A673 (cell line): ENCODE measurements at regions not wholly inside any gene's neighbourhood (a gene's known extent, or its start where the extent isn't known, plus 50 kb on each side); places are given as distances from the start of the nearest gene placed in this dataset.
"Not testable (repeated sequence)": the region's sequence is repeated elsewhere in the genome, so short reads cannot be mapped to it uniquely, and the experiment has no call there.

Source experiments
- BruUV-seq: library from RNA; stranded (reverse); fragments of 400-500 nt; replicated peaks from 2 replicates; lab custom pipeline; 2021; lab: Mats Ljungman, UMichigan
- CTCF ChIA-PET: fragments of 300-600 bp; sonication (Branson Sonifier 250); formaldehyde crosslinking; loops from one replicate; lab custom pipeline; 2022; ENCODE audit warnings: antibody characterized with exemption; lab: Charles Lee
- POLR2A ChIA-PET: fragments of 300-600 bp; sonication (Branson Sonifier 250); formaldehyde crosslinking; loops from one replicate; lab custom pipeline; 2022; ENCODE audit warnings: antibody characterized with exemption; ENCODE audit not compliant: low non-redundant PET; lab: Charles Lee
- DNase-seq: peaks from one replicate; pipeline ENCODE4 v3.0.0-alpha.2; 2015; ENCODE audit warnings: low spot score
- H3K27ac ChIP-seq: fragments of 200-600 bp; sonication (generic); 2 replicates; pipeline ENCODE4 v1.5.1; 2016; ENCODE audit warnings: mixed run types, low read depth, mild to moderate bottlenecking, mixed read lengths, antibody characterized with exemption, low read length; ENCODE audit not compliant: poor library complexity, severe bottlenecking
- H3K27me3 ChIP-seq: fragments of 200-600 bp; sonication (generic); replicated peaks from 2 replicates; pipeline ENCODE4 v1.6.1; 2017; ENCODE audit warnings: mixed run types, low read depth, mild to moderate bottlenecking, mixed read lengths, antibody characterized with exemption, low read length; ENCODE audit not compliant: insufficient read depth, poor library complexity
- H3K36me3 ChIP-seq: fragments of 200-600 bp; sonication (generic); 2 replicates; pipeline ENCODE4 v1.6.1; 2016; ENCODE audit warnings: mixed run types, mild to moderate bottlenecking, mixed read lengths, antibody characterized with exemption, low read length; ENCODE audit not compliant: insufficient read depth, poor library complexity, severe bottlenecking
- H3K4me1 ChIP-seq: fragments of 200-600 bp; sonication (generic); 2 replicates; pipeline ENCODE4 v1.6.1; 2017; ENCODE audit warnings: mixed run types, mild to moderate bottlenecking, mixed read lengths, antibody characterized with exemption, low read length; ENCODE audit not compliant: insufficient read depth, poor library complexity, severe bottlenecking
- H3K4me3 ChIP-seq: fragments of 200-600 bp; sonication (generic); 2 replicates; pipeline ENCODE4 v1.5.1; 2016; ENCODE audit warnings: low read depth, mixed run types, mild to moderate bottlenecking, mixed read lengths, low read length; ENCODE audit not compliant: poor library complexity, severe bottlenecking
- H3K9me3 ChIP-seq: fragments of 200-600 bp; sonication (generic); 2 replicates; pipeline ENCODE4 v1.6.1; 2016; ENCODE audit warnings: mixed run types, low read depth, mild to moderate bottlenecking, mixed read lengths, antibody characterized with exemption, low read length; ENCODE audit not compliant: poor library complexity, severe bottlenecking
- intact Hi-C: fragments of 100-400 bp; cut with micrococcal nuclease; formaldehyde crosslinking; loops from one replicate; pipeline ENCODE4 v1.10.0; 2022; ENCODE audit not compliant: unreplicated experiment

- POLR2A ChIA-PET, CTCF ChIA-PET, DNase-seq, BruUV-seq, H3K9me3 ChIP-seq, H3K4me1 ChIP-seq, intact Hi-C loops, H3K27me3 ChIP-seq, H3K27ac ChIP-seq, H3K36me3 ChIP-seq, H3K4me3 ChIP-seq: not testable (repeated sequence)
These were observed 83.4 kb downstream of the OR4M2 start for GRCh38 chr15:22163715-22164114.

GRCh38 chr15:22167521-22167920 is 87.2 kb downstream of the OR4M2 start:
- H3K9me3 ChIP-seq, CTCF ChIA-PET, H3K36me3 ChIP-seq, H3K4me3 ChIP-seq, H3K27ac ChIP-seq, DNase-seq, intact Hi-C loops, POLR2A ChIA-PET, BruUV-seq, H3K27me3 ChIP-seq, H3K4me1 ChIP-seq: not testable (repeated sequence)

- H3K4me1 ChIP-seq, BruUV-seq, POLR2A ChIA-PET, DNase-seq, CTCF ChIA-PET, H3K27me3 ChIP-seq, intact Hi-C loops, H3K36me3 ChIP-seq, H3K9me3 ChIP-seq, H3K4me3 ChIP-seq, H3K27ac ChIP-seq: not testable (repeated sequence)
These were observed 93.0 kb downstream of the OR4M2 start for GRCh38 chr15:22173029-22173998.

GRCh38 chr15:22174088-22174487 is 93.8 kb downstream of the OR4M2 start:
- BruUV-seq, CTCF ChIA-PET, intact Hi-C loops: not testable (repeated sequence)

DNA sequence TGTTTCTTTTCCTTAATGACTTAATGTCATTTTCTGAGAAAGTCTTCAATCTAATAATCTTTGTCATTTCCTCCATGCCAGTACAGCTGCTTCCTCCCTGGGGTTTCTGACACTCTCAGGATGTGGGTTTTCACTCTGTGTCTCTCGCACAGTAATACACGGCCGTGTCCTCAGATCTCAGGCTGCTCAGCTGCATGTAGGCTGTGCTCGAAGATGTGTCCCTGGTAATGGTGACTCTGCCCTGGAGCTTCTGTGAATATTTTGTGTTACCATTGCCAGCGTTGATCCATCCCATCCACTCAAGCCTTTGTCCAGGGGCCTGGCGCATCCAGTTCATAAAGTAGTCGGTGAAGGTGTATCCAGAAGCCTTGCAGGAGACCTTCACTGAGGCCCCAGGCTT is 97.6 kb downstream of the OR4M2 start:
- CTCF ChIA-PET, H3K4me1 ChIP-seq, H3K36me3 ChIP-seq, BruUV-seq, H3K4me3 ChIP-seq, POLR2A ChIA-PET, H3K9me3 ChIP-seq, DNase-seq, H3K27ac ChIP-seq, H3K27me3 ChIP-seq, intact Hi-C loops: not testable (repeated sequence)

More at GRCh38 chr15:22174088-22174487, 93.8 kb downstream of the OR4M2 start:
- POLR2A ChIA-PET, H3K4me1 ChIP-seq, H3K27me3 ChIP-seq, H3K36me3 ChIP-seq, H3K9me3 ChIP-seq, H3K27ac ChIP-seq, DNase-seq, H3K4me3 ChIP-seq: not testable (repeated sequence)

DNA sequence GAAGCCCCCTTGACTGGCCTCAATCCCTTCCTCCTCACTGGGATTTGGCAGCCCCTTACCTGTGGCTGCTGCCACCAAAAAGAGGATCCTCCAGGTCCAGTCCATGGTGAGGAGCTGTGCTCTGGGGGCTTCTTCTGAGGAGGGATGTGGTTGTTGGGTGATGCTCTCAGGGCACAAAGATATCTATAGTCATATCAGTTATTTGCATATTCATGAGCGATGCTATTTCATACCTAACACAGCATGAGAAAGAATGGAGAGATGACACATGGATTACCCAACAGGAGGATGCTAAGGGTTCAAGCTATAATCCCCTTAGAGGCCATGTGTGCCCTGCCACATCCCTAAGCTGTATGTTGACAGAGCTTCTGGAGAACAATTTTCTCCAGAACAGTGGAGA is 98.1 kb downstream of the OR4M2 start:
- H3K36me3 ChIP-seq, BruUV-seq, H3K4me1 ChIP-seq, H3K27me3 ChIP-seq, intact Hi-C loops, DNase-seq, POLR2A ChIA-PET, H3K27ac ChIP-seq, CTCF ChIA-PET, H3K4me3 ChIP-seq, H3K9me3 ChIP-seq: not testable (repeated sequence)

DNA sequence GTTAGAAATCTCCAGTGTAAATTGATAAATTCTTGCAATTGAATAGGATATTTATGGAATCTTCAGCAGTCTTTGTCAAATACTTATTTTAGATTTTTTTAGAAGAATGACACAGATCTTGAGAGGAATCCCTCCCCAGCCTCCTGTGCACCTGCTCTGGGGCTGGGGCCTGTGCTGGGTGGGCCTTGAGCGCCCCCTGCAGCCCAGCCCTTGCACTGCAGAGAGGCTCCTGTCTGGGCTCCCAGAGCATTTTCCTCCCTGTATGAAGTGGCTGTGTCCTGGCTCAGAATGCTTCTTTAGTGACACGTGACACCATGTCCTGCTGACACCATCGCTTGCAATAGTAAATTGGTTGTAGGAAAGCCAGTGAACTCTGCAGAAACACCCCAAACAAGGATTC is 98.7 kb downstream of the OR4M2 start:
- H3K27me3 ChIP-seq, H3K9me3 ChIP-seq, H3K4me1 ChIP-seq, H3K27ac ChIP-seq, H3K36me3 ChIP-seq, intact Hi-C loops, POLR2A ChIA-PET, BruUV-seq, H3K4me3 ChIP-seq, CTCF ChIA-PET, DNase-seq: not testable (repeated sequence)
